GM19372 (cell line): ENCODE measurements at regions not wholly inside any gene's neighbourhood (a gene's known extent, or its start where the extent isn't known, plus 50 kb on each side); places are given as distances from the start of the nearest gene placed in this dataset.

Experiments used
- ATAC-seq: cut with Tn5 transposase; IDR thresholded peaks from one replicate; pipeline ENCODE4 v1.9.1; 2021; ENCODE audit warnings: mild to moderate bottlenecking, low read depth, moderate library complexity; ENCODE audit not compliant: unreplicated experiment

- ATAC-seq = no peak
Measured at GRCh38 chr13:24006520-24007248, 109.4 kb upstream of the C1QTNF9B start.

- ATAC-seq = no peak
Measured at GRCh38 chr13:24007979-24008620, 110.8 kb upstream of the C1QTNF9B start.

- ATAC-seq = no peak
Measured at GRCh38 chr13:24008679-24009078, 111.4 kb upstream of the C1QTNF9B start.

GRCh38 chr13:24011266-24011665 is 114.0 kb upstream of the C1QTNF9B start:
- ATAC-seq = no peak

GRCh38 chr13:24012648-24013047 is 115.3 kb upstream of the C1QTNF9B start:
- no peak for ATAC-seq

- ATAC-seq = no peak
Measured at GRCh38 chr13:24013189-24013588, 115.9 kb upstream of the C1QTNF9B start.

- ATAC-seq = no peak
Measured at GRCh38 chr13:24016046-24016445, 118.7 kb upstream of the C1QTNF9B start.

GRCh38 chr13:24022568-24022967 is 125.3 kb upstream of the C1QTNF9B start:
- no peak for ATAC-seq

- no peak for ATAC-seq
Measured at GRCh38 chr13:24023073-24023472, 125.8 kb upstream of the C1QTNF9B start.

GRCh38 chr13:24027494-24027893 is 130.2 kb upstream of the C1QTNF9B start:
- no peak for ATAC-seq

- ATAC-seq = no peak
Measured at GRCh38 chr13:24032252-24032651, 128.3 kb upstream of the SPATA13 start.

GRCh38 chr13:24032674-24033073 is 127.8 kb upstream of the SPATA13 start:
- ATAC-seq = no peak

GRCh38 chr13:24033527-24034302 is 126.8 kb upstream of the SPATA13 start:
- ATAC-seq = no peak

- ATAC-seq = no peak
Measured at GRCh38 chr13:24035411-24035810, 125.1 kb upstream of the SPATA13 start.

GRCh38 chr13:24036115-24036514 is 124.4 kb upstream of the SPATA13 start:
- ATAC-seq = no peak

- ATAC-seq = no peak
Measured at GRCh38 chr13:24038405-24038804, 122.1 kb upstream of the SPATA13 start.

GRCh38 chr13:24038841-24039330 is 121.6 kb upstream of the SPATA13 start:
- no peak for ATAC-seq

GRCh38 chr13:24039621-24040475 is 120.7 kb upstream of the SPATA13 start:
- ATAC-seq = no peak

GRCh38 chr13:24040835-24041234 is 119.7 kb upstream of the SPATA13 start:
- ATAC-seq = no peak

- ATAC-seq = no peak
Measured at GRCh38 chr13:24041651-24042225, 118.8 kb upstream of the SPATA13 start.
